Hepatic stellate cell (primary cell): ENCODE measurements at regions not wholly inside any gene's neighbourhood (a gene's known extent, or its start where the extent isn't known, plus 50 kb on each side); places are given as distances from the start of the nearest gene placed in this dataset.
"Not testable (repeated sequence)": the region's sequence is repeated elsewhere in the genome, so short reads cannot be mapped to it uniquely, and the experiment has no call there.

ENCODE experiments used
- DNase-seq: peaks from one replicate; pipeline ENCODE4 v3.0.0; 2011; ENCODE audit warnings: low spot score

GRCh38 chr15:81723113-81723651, 322.6 kb downstream of the MEX3B start:
- no peak for DNase-seq

GRCh38 chr15:81716468-81716867, 329.4 kb downstream of the MEX3B start:
- not testable (repeated sequence) for DNase-seq

- DNase-seq: no peak
Observed at GRCh38 chr15:81710328-81710727, 335.5 kb downstream of the MEX3B start.

- DNase-seq: not testable (repeated sequence)
Observed at GRCh38 chr15:81706816-81707346, 332.9 kb upstream of the TMC3 start.

- DNase-seq: not testable (repeated sequence)
Observed at GRCh38 chr15:81705727-81706126, 331.7 kb upstream of the TMC3 start.

GRCh38 chr15:81686021-81686420, 312.0 kb upstream of the TMC3 start:
- DNase-seq: no peak

GRCh38 chr15:81685237-81685636, 311.2 kb upstream of the TMC3 start:
- no peak for DNase-seq

GRCh38 chr15:81680829-81681228, 306.8 kb upstream of the TMC3 start:
- DNase-seq: no peak

- DNase-seq: no peak
Observed at GRCh38 chr15:81666839-81667238, 292.8 kb upstream of the TMC3 start.

GRCh38 chr15:81660976-81661375, 287.0 kb upstream of the TMC3 start:
- DNase-seq: no peak

- DNase-seq: no peak
Observed at GRCh38 chr15:81653259-81653658, 279.2 kb upstream of the TMC3 start.

- no peak for DNase-seq
Observed at GRCh38 chr15:81645470-81645869, 271.5 kb upstream of the TMC3 start.

- no peak for DNase-seq
Observed at GRCh38 chr15:81643771-81644170, 269.8 kb upstream of the TMC3 start.

GRCh38 chr15:81642451-81642990, 268.5 kb upstream of the TMC3 start:
- DNase-seq: no peak

GRCh38 chr15:81636064-81636463, 262.1 kb upstream of the TMC3 start:
- DNase-seq: not testable (repeated sequence)

- DNase-seq: no peak
Observed at GRCh38 chr15:81633889-81634288, 259.9 kb upstream of the TMC3 start.

- DNase-seq: no peak
Observed at GRCh38 chr15:81625896-81626295, 251.9 kb upstream of the TMC3 start.

GRCh38 chr15:81619002-81619401, 245.0 kb upstream of the TMC3 start:
- DNase-seq: no peak

- no peak for DNase-seq
Observed at GRCh38 chr15:81612631-81613030, 238.6 kb upstream of the TMC3 start.

GRCh38 chr15:81611679-81612078, 237.7 kb upstream of the TMC3 start:
- no peak for DNase-seq

- no peak for DNase-seq
Observed at GRCh38 chr15:81608309-81608829, 234.4 kb upstream of the TMC3 start.

GRCh38 chr15:81604713-81605112, 230.7 kb upstream of the TMC3 start:
- no peak for DNase-seq

GRCh38 chr15:81596159-81596865, 222.3 kb upstream of the TMC3 start:
- DNase-seq: no peak
